Stimulated activated CD4-positive, alpha-beta T cell treated with anti-CD3 and anti-CD28 coated beads, Interleukin-2, amount 100 ng/mL, for 4 hours (primary cell): ENCODE measurements at regions not wholly inside any gene's neighbourhood (a gene's known extent, or its start where the extent isn't known, plus 50 kb on each side); places are given as distances from the start of the nearest gene placed in this dataset.

Experiments
- DNase-seq: peaks from one replicate; pipeline ENCODE4 v3.0.0-alpha.2; 2020; ENCODE audit warnings: low read depth

DNA sequence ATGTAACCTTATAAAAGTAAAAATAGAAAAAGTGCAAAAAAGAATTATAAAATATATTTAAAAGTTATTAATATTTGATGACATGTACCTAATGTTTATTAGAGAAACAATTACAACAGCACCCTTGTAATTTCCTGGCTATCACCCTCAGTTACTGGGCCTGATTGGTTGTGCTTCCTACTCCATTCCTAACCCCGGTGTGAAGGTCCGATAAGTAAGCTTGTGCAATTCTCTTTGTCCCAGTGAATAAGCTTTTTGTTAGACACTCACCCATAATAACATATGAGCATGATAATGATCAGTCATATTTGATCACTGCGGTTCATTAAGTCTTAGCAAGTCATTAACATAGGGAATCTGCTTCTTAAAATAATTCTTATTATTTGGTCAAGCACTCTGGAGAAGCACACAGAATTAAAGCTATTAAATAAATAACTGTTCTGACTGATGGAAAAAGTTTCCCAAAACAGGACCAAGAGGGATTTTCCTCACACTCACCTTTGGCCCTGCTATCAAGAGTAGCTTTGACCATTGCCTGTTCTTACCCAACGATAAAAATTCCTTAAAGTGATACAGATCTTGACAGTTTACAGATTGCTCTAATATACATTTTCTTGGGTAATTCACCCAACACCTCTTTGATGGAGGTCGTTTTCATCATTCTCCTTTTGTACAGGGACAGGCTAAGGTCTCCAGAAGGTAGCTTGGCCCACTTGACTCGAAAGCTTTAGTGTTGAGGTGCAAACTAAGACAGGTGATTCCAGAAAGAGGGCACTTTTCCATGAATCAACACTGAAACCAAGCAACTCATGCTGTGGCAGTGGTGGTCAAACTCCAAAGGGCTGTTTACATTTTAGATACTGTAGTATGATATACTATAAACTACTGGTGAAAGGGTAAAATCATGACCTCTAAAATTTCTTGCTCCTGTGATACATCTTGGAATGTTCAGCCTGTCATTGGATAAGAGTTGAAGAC is 543.0 kb upstream of the KCNMB2 start:
- DNase-seq, result no peak

- DNase-seq, result no peak
Observed at GRCh38 chr3:177994976-177995375, 541.3 kb upstream of the KCNMB2 start.

DNA sequence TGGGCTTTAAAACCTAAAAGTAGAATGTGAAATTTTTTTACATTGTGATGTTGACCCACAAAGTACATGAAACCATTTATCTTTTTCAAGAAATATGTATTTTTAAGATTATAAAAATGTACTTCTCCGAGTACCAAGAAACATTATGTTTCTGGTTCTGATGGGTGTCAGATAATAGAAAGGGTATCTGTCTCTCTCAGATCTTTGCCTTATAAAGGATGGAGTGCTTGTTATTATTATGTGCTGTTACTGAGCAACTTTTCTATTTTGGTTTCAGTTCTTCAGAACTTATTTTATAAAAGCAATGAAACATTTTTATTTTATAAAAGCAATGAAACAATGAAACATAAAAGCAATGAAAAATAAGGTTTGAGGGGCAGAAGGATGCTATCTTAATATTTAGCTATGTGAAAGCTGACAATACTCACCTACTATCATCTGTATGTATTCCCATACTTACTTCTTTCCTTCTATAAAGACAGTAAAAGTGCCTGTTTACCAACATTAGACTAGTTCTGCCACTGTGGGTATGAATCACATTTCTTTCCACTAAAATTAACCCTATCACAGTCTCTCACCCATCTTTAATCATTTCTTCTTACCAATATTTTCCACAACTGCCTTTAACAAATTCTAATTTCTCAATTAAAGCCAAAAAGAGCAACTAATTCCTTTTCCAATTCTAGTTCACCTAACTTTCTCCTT is 540.7 kb upstream of the KCNMB2 start:
- no peak for DNase-seq

GRCh38 chr3:178001670-178002101 is 534.5 kb upstream of the KCNMB2 start:
- DNase-seq, result no peak

DNA sequence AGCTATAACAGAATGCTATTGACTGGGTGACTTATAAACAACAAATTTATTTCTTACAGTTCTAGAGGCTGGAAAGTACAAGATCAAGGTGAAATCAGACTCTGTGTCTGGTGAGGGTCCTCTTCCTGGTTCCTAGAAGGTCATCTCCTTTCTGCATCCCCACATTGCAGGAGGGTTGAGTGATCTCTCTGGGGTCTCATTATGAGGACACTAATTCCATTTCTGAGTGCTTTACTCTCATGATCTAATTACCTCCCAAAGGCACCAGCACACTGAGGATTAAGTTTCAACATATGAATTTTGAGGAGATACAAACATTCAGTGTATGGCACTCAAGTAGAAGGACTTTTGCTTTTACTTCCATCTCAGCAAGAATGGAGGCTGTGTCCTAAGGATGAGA is 534.1 kb upstream of the KCNMB2 start:
- DNase-seq, result no peak

- no peak for DNase-seq
Observed at GRCh38 chr3:178003756-178004155, 532.5 kb upstream of the KCNMB2 start.

- no peak for DNase-seq
Observed at GRCh38 chr3:178005961-178006360, 530.3 kb upstream of the KCNMB2 start.

- DNase-seq, result no peak
Observed at GRCh38 chr3:178010306-178010705, 525.9 kb upstream of the KCNMB2 start.

DNA sequence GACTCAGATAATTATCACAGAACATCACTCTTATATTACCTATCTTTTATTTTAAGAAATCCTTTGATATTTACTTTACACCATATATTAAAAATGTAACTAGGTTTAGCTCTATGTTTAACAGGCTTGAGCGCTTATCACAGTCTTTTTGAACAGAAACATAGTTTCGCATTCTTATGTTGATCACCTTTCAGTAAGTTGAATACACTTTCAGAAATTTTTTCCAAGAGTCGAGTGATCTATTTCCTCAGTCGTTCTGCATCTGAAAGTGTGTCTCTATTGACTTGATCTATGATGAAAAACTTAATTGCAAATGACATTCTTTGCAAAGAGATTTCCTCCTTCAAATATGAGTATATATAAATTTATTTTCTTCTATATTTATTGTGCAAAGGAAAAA is 516.6 kb upstream of the KCNMB2 start:
- no peak for DNase-seq

DNA sequence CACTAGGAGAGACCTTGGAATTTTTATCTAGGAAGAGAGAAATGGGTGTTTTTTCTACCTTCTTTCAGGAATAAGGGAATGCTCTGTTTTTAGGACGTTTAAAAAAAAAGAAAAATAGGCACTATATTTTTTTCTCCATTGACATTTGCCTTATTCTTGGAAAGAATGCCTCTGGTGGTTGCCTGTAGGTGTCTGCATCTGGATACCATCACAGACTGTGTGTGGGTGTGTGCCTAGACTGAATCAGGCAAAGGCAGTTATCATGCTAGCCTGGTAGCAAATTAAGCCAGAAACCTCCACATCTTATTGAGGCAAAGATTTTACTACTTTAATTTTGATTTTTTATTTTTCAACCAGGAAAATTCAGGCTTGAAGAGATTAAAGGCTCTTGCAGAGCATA is 513.6 kb upstream of the KCNMB2 start:
- DNase-seq, result no peak

- DNase-seq, result no peak
Observed at GRCh38 chr3:178028933-178029332, 507.3 kb upstream of the KCNMB2 start.

DNA sequence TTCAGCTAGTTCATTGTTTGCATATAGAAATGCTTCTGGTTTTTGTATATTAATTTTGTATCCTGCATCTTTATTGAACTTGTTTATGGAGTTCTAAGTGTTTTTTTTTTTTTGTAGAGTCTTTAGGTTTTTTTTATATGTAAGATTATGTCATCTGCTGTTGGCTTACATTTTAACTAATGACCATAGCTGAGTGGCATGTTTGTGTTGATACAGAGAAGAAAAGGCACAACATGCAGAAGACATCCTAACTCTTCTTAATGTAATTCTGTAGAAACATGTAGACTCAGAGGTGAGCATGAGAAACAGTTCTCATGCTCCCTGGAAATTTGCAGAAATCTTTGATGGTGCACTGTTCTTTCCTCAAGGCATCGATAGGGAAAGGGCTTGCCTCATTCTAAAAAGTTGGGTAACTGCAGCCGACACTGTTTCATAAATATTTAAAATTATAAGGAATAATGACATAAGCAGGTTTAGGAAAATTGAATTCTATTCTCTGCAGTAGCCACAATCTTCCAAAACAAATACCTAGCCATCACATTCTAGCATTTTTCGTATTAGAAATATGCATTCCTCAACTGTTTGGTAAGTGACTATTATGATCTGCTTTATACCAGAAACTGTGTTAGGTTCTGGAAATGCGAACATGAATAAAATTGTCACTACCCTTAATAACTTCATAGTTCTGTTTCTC is 499.6 kb upstream of the KCNMB2 start:
- no peak for DNase-seq

DNA sequence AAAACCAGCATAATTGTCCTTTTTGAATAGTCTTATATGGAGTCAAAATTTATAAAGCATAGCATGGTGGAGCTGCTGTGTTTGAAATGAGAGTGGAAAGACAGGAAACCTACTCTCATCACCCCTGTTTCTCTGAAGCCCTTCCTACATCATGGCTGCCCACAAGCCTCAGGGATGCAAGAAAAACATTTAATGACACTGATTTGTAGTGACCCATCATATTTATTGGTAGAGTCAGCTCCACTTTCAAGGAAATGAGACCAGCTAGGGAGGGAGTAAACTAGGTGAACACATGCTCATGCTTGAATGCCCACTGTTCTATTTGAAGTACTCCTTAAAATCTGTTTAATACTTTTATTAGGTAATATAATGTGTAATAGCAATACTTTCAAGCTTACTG is 494.3 kb upstream of the KCNMB2 start:
- no peak for DNase-seq

- no peak for DNase-seq
Observed at GRCh38 chr3:178042376-178042775, 493.9 kb upstream of the KCNMB2 start.

DNA sequence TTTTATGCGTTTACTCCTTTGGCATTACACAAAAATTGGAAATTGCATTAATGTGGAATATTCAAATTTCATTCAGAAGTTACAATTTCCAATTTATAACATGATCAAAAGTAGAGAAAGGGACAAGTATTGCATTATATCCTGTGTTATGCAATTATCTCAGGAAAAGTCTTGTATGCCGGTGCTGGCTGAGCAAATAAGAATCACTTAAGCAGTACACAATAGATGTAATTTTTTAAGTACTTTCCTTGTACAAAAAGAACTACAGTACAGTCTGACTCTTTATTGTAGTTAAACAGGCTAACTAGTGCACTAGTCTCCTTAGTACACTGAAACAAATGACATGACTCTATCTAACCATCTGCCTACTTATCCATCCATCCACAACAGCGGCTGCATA is 493.2 kb upstream of the KCNMB2 start:
- DNase-seq, result no peak

- no peak for DNase-seq
Observed at GRCh38 chr3:178044320-178044719, 491.9 kb upstream of the KCNMB2 start.

GRCh38 chr3:178047496-178047895 is 488.7 kb upstream of the KCNMB2 start:
- DNase-seq, result no peak

DNA sequence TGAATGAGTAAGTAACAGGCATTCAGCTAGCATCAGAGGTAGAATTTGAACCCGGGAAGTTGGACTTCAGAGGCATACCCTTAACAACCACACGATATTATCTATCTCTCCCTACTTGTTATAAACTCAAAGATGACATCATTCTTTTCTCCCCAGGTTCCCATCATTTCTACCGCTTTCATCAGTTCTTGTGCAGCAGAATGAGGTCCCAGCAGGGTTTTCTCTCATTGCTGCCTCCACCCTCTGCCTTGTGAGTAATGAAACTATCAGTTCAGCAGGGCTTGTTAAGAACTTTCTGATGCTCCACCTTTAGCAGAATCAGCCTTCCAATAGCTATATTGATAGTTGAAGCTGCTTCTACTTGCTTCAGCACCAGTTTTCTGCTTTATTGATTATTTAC is 487.5 kb upstream of the KCNMB2 start:
- DNase-seq, result no peak

DNA sequence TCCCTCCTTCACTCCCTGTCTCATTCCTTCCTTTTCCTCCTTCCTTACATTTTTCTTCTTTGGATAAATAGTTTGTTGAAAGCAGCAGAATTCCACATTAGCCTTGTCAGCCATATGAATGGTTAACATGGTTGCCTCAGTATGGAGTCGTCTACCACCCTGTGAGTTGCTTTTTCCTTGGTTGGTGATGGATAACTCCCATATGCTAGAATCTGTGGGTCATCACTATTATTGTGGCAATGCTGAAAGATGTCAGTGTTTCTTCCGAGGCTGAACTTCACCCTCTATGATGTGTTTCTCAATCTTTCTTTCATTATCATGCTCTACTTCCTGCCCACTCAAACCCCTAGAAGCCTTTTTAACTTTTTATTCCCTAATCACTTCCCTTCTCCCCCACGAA is 481.8 kb upstream of the KCNMB2 start:
- no peak for DNase-seq

- no peak for DNase-seq
Observed at GRCh38 chr3:178055939-178056338, 480.3 kb upstream of the KCNMB2 start.

DNA sequence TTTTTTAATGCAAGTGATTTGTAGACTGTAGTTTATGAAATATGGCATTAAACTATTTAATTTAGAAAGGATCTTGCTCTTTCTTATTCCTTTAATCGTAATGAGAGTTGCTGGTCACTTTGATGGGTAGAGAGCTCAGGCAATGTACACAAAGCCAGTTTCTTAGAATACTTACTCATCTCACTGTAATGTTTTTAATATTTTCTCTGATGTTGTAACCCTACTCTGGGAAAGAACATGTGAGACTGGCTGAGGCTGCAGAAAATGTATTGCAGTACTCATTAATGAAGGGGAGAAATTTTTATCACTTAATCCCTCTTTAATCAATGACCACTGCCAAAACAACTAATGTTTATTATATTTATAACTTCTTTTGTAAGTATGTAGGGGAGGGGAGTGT is 479.4 kb upstream of the KCNMB2 start:
- no peak for DNase-seq

GRCh38 chr3:178058629-178059028 is 477.6 kb upstream of the KCNMB2 start:
- DNase-seq, result no peak

- no peak for DNase-seq
Observed at GRCh38 chr3:178059119-178059518, 477.1 kb upstream of the KCNMB2 start.
